WTC11 (cell line): ENCODE measurements at regions not wholly inside any gene's neighbourhood (a gene's known extent, or its start where the extent isn't known, plus 50 kb on each side); places are given as distances from the start of the nearest gene placed in this dataset.

ENCODE experiments used
- ATAC-seq: fragments of 200-7000 bp; cut with Tn5 transposase; 2 replicates; pipeline ENCODE4 v1.10.0; 2021; ENCODE audit warnings: mild to moderate bottlenecking, moderate library complexity
- CTCF ChIA-PET: fragments of 300-600 bp; sonication (Branson Sonifier 250); formaldehyde crosslinking; loops from one replicate; lab custom pipeline; 2021; ENCODE audit warnings: antibody characterized with exemption; lab: Charles Lee
- POLR2A ChIA-PET: fragments of 350-600 bp; sonication (Branson Sonifier 250); formaldehyde crosslinking; loops from one replicate; lab custom pipeline; 2021; ENCODE audit warnings: antibody characterized with exemption; lab: Charles Lee
- DNase-seq: peaks from one replicate; pipeline ENCODE4 v3.0.0; 2021; ENCODE audit warnings: low spot score
- H3K27ac Mint-ChIP-seq: 2 replicates; pipeline ENCODE4 v1.8.0; 2021; ENCODE audit warnings: mixed read lengths
- H3K27me3 Mint-ChIP-seq: 2 replicates; pipeline ENCODE4 v1.8.0; 2021; ENCODE audit warnings: low read depth, mild to moderate bottlenecking, moderate library complexity, mixed read lengths
- H3K36me3 Mint-ChIP-seq: 2 replicates; pipeline ENCODE4 v1.8.0; 2021; ENCODE audit warnings: mixed read lengths
- H3K4me1 Mint-ChIP-seq: 2 replicates; pipeline ENCODE4 v1.8.0; 2022; ENCODE audit warnings: mixed read lengths
- H3K4me3 Mint-ChIP-seq: 2 replicates; pipeline ENCODE4 v1.8.0; 2021; ENCODE audit warnings: mild to moderate bottlenecking, moderate library complexity, mixed read lengths
- H3K9me3 Mint-ChIP-seq: 2 replicates; pipeline ENCODE4 v1.8.0; 2021; ENCODE audit warnings: mixed read lengths
- CREB1 ChIP-seq: sonication (generic); formaldehyde crosslinking; IDR thresholded peaks from 2 replicates; pipeline ENCODE4 v1.8.0; 2023; ENCODE audit warnings: mild to moderate bottlenecking, missing genetic modification reagents
- EMX1 ChIP-seq: fragments of 250-450 bp; sonication (Bioruptor Pico); IDR thresholded peaks from 2 replicates; pipeline ENCODE4 v1.8.0; 2021; ENCODE audit warnings: mild to moderate bottlenecking
- GRHL2 ChIP-seq: fragments of 250-450 bp; sonication (Bioruptor Pico); IDR thresholded peaks from 2 replicates; pipeline ENCODE4 v1.8.0; 2022; ENCODE audit warnings: mild to moderate bottlenecking, moderate library complexity; ENCODE audit not compliant: insufficient replicate concordance, severe bottlenecking
- JAZF1 ChIP-seq: fragments of 250-450 bp; sonication (Bioruptor Pico); IDR thresholded peaks from 2 replicates; pipeline ENCODE4 v1.9.0; 2021; ENCODE audit warnings: moderate library complexity, mild to moderate bottlenecking, inconsistent platforms
- JUN ChIP-seq: sonication (generic); formaldehyde crosslinking; IDR thresholded peaks from 2 replicates; pipeline ENCODE4 v1.8.0; 2023; ENCODE audit warnings: mild to moderate bottlenecking, missing genetic modification reagents
- KAT7 ChIP-seq: sonication (generic); formaldehyde crosslinking; IDR thresholded peaks from 2 replicates; pipeline ENCODE4 v1.8.1; 2023; ENCODE audit warnings: missing genetic modification reagents, mild to moderate bottlenecking, borderline replicate concordance
- NFATC4 ChIP-seq: fragments of 250-450 bp; sonication (Bioruptor Pico); IDR thresholded peaks from 2 replicates; pipeline ENCODE4 v1.9.0; 2021; ENCODE audit warnings: mild to moderate bottlenecking
- NR3C1 ChIP-seq: sonication (generic); formaldehyde crosslinking; conservative IDR thresholded peaks from 2 replicates; pipeline ENCODE4 v1.8.1; 2023; ENCODE audit warnings: low read depth, mild to moderate bottlenecking, missing genetic modification reagents
- TCF7 ChIP-seq: sonication (generic); formaldehyde crosslinking; IDR thresholded peaks from 2 replicates; pipeline ENCODE4 v1.8.0; 2022; ENCODE audit warnings: mild to moderate bottlenecking, low read depth, missing genetic modification reagents, moderate library complexity
- TP53 ChIP-seq: sonication (generic); formaldehyde crosslinking; IDR thresholded peaks from 2 replicates; pipeline ENCODE4 v1.8.1; 2023; ENCODE audit warnings: mild to moderate bottlenecking, missing genetic modification reagents
- ZBTB21 ChIP-seq: sonication (generic); formaldehyde crosslinking; IDR thresholded peaks from 2 replicates; pipeline ENCODE4 v1.8.1; 2023; ENCODE audit warnings: mild to moderate bottlenecking, missing genetic modification reagents, borderline replicate concordance
- ZNF219 ChIP-seq: sonication (generic); formaldehyde crosslinking; IDR thresholded peaks from 2 replicates; pipeline ENCODE4 v1.8.0; 2023; ENCODE audit warnings: missing genetic modification reagents, mild to moderate bottlenecking, borderline replicate concordance
- ZNF396 ChIP-seq: fragments of 250-450 bp; sonication (Bioruptor Pico); IDR thresholded peaks from 2 replicates; pipeline ENCODE4 v1.8.0; 2021; ENCODE audit warnings: mild to moderate bottlenecking, moderate library complexity, borderline replicate concordance
- ZNF423 ChIP-seq: fragments of 250-450 bp; sonication (Bioruptor Pico); IDR thresholded peaks from 2 replicates; pipeline ENCODE4 v2.1.2; 2022; ENCODE audit warnings: mild to moderate bottlenecking, moderate library complexity
- TF ChIP-seq, protein P1 (sequence below): sonication (generic); formaldehyde crosslinking; IDR thresholded peaks from 2 replicates; pipeline ENCODE4 v1.8.0; 2022; ENCODE audit warnings: missing genetic modification reagents
- TF ChIP-seq, protein P2 (sequence below): sonication (generic); formaldehyde crosslinking; IDR thresholded peaks from 2 replicates; pipeline ENCODE4 v1.8.0; 2022; ENCODE audit warnings: mild to moderate bottlenecking, missing genetic modification reagents
- TF ChIP-seq, protein P3 (sequence below): sonication (generic); formaldehyde crosslinking; IDR thresholded peaks from 2 replicates; pipeline ENCODE4 v1.8.1; 2023; ENCODE audit warnings: mild to moderate bottlenecking, missing genetic modification reagents
- TF ChIP-seq, protein P4 (sequence below): fragments of 200-600 bp; IDR thresholded peaks from 2 replicates; pipeline ENCODE4 v1.8.0; 2022; ENCODE audit warnings: antibody characterized with exemption
- TF ChIP-seq, protein P5 (sequence below): sonication (generic); formaldehyde crosslinking; IDR thresholded peaks from 2 replicates; pipeline ENCODE4 v1.8.0; 2022; ENCODE audit warnings: mild to moderate bottlenecking, missing genetic modification reagents
- TF ChIP-seq, protein P6 (sequence below): sonication (generic); formaldehyde crosslinking; IDR thresholded peaks from 2 replicates; pipeline ENCODE4 v1.8.1; 2022; ENCODE audit warnings: low read depth, mild to moderate bottlenecking, moderate library complexity, missing genetic modification reagents, borderline replicate concordance
- TF ChIP-seq, protein P7 (sequence below): sonication (generic); formaldehyde crosslinking; IDR thresholded peaks from 2 replicates; pipeline ENCODE4 v1.8.0; 2023; ENCODE audit warnings: missing genetic modification reagents
- TF ChIP-seq, protein P8 (sequence below): sonication (generic); formaldehyde crosslinking; IDR thresholded peaks from 2 replicates; pipeline ENCODE4 v1.8.1; 2022; ENCODE audit warnings: mild to moderate bottlenecking, moderate library complexity, missing genetic modification reagents
- TF ChIP-seq, protein P9 (sequence below): sonication (generic); formaldehyde crosslinking; IDR thresholded peaks from 2 replicates; pipeline ENCODE4 v1.8.0; 2022; ENCODE audit warnings: mild to moderate bottlenecking, missing genetic modification reagents

DNA sequence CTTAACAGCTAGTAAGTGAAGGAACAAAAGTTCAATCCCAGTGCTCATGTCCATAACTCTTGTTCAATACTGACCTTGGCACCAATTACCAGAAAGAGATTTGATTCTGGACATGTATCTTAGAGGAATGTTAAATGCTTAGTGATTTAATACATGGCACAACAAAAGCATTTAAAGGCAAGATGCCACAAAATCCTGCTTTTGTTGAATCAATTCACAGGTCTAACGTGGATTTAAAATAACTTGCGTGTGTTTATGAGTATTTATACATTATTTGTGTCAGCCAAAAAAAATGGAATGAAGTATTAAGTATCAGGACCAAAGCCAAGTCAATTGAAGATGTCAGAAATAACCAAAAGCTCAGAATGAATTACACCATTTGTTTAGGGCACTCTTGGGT lies 85.4 kb upstream of the GIMD1 start (continued):
- TF ChIP-seq, protein P1, sequence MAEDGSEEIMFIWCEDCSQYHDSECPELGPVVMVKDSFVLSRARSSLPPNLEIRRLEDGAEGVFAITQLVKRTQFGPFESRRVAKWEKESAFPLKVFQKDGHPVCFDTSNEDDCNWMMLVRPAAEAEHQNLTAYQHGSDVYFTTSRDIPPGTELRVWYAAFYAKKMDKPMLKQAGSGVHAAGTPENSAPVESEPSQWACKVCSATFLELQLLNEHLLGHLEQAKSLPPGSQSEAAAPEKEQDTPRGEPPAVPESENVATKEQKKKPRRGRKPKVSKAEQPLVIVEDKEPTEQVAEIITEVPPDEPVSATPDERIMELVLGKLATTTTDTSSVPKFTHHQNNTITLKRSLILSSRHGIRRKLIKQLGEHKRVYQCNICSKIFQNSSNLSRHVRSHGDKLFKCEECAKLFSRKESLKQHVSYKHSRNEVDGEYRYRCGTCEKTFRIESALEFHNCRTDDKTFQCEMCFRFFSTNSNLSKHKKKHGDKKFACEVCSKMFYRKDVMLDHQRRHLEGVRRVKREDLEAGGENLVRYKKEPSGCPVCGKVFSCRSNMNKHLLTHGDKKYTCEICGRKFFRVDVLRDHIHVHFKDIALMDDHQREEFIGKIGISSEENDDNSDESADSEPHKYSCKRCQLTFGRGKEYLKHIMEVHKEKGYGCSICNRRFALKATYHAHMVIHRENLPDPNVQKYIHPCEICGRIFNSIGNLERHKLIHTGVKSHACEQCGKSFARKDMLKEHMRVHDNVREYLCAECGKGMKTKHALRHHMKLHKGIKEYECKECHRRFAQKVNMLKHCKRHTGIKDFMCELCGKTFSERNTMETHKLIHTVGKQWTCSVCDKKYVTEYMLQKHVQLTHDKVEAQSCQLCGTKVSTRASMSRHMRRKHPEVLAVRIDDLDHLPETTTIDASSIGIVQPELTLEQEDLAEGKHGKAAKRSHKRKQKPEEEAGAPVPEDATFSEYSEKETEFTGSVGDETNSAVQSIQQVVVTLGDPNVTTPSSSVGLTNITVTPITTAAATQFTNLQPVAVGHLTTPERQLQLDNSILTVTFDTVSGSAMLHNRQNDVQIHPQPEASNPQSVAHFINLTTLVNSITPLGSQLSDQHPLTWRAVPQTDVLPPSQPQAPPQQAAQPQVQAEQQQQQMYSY (CRISPR knock-in tag), result no peak
- TF ChIP-seq EMX1 (CRISPR knock-in tag) (no peak), GRHL2 (CRISPR knock-in tag) (no peak), TCF7 (CRISPR knock-in tag) (no peak)
- TF ChIP-seq, protein P2, sequence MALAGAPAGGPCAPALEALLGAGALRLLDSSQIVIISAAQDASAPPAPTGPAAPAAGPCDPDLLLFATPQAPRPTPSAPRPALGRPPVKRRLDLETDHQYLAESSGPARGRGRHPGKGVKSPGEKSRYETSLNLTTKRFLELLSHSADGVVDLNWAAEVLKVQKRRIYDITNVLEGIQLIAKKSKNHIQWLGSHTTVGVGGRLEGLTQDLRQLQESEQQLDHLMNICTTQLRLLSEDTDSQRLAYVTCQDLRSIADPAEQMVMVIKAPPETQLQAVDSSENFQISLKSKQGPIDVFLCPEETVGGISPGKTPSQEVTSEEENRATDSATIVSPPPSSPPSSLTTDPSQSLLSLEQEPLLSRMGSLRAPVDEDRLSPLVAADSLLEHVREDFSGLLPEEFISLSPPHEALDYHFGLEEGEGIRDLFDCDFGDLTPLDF (CRISPR knock-in tag), result no peak
- TF ChIP-seq, protein P3, sequence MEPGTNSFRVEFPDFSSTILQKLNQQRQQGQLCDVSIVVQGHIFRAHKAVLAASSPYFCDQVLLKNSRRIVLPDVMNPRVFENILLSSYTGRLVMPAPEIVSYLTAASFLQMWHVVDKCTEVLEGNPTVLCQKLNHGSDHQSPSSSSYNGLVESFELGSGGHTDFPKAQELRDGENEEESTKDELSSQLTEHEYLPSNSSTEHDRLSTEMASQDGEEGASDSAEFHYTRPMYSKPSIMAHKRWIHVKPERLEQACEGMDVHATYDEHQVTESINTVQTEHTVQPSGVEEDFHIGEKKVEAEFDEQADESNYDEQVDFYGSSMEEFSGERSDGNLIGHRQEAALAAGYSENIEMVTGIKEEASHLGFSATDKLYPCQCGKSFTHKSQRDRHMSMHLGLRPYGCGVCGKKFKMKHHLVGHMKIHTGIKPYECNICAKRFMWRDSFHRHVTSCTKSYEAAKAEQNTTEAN (CRISPR knock-in tag), result no peak

DNA sequence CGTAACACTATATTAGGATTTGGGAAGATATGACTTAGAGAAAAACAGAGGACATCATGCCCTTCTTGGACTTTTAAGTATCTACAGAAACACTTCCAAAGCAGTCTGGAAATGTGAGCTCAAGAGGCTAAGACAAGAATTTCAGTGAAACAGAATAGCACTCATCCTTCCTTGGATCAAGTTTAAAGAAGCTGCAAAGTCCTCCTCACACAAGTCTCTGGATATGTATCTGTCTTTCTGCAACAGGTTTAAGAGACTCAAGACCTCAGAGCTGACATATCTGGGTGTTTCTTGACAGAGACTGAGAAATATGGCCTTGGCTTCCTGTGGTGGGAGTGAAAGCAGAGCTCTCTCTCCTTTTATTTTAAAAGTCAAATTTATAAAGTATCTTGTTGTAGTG lies 82.5 kb upstream of the GIMD1 start:
- POLR2A ChIA-PET, result no interaction called here
- H3K4me3 Mint-ChIP-seq, result no peak overlapping the region
- CTCF ChIA-PET, result no interaction called here
- no peaks in the 10 kb centered on the region; the same call in 1 of the 2 replicates for H3K27me3 Mint-ChIP-seq
- TF ChIP-seq ZNF423, result no peak
- TF ChIP-seq, protein P4, sequence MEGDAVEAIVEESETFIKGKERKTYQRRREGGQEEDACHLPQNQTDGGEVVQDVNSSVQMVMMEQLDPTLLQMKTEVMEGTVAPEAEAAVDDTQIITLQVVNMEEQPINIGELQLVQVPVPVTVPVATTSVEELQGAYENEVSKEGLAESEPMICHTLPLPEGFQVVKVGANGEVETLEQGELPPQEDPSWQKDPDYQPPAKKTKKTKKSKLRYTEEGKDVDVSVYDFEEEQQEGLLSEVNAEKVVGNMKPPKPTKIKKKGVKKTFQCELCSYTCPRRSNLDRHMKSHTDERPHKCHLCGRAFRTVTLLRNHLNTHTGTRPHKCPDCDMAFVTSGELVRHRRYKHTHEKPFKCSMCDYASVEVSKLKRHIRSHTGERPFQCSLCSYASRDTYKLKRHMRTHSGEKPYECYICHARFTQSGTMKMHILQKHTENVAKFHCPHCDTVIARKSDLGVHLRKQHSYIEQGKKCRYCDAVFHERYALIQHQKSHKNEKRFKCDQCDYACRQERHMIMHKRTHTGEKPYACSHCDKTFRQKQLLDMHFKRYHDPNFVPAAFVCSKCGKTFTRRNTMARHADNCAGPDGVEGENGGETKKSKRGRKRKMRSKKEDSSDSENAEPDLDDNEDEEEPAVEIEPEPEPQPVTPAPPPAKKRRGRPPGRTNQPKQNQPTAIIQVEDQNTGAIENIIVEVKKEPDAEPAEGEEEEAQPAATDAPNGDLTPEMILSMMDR, result no peak
- no peak for TF ChIP-seq ZBTB21 (CRISPR knock-in tag)
- no peak for TF ChIP-seq TP53 (CRISPR knock-in tag)
- no peak for TF ChIP-seq KAT7 (CRISPR knock-in tag)
- TF ChIP-seq JAZF1 (CRISPR knock-in tag), result no peak
- TF ChIP-seq, protein P5, sequence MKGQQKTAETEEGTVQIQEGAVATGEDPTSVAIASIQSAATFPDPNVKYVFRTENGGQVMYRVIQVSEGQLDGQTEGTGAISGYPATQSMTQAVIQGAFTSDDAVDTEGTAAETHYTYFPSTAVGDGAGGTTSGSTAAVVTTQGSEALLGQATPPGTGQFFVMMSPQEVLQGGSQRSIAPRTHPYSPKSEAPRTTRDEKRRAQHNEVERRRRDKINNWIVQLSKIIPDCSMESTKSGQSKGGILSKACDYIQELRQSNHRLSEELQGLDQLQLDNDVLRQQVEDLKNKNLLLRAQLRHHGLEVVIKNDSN (CRISPR knock-in tag), result no peak
- TF ChIP-seq JUN (CRISPR knock-in tag), result no peak
- no peak for TF ChIP-seq ZNF396
- TF ChIP-seq, protein P6, sequence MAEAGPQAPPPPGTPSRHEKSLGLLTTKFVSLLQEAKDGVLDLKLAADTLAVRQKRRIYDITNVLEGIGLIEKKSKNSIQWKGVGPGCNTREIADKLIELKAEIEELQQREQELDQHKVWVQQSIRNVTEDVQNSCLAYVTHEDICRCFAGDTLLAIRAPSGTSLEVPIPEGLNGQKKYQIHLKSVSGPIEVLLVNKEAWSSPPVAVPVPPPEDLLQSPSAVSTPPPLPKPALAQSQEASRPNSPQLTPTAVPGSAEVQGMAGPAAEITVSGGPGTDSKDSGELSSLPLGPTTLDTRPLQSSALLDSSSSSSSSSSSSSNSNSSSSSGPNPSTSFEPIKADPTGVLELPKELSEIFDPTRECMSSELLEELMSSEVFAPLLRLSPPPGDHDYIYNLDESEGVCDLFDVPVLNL, result no peak
- TF ChIP-seq, protein P7, sequence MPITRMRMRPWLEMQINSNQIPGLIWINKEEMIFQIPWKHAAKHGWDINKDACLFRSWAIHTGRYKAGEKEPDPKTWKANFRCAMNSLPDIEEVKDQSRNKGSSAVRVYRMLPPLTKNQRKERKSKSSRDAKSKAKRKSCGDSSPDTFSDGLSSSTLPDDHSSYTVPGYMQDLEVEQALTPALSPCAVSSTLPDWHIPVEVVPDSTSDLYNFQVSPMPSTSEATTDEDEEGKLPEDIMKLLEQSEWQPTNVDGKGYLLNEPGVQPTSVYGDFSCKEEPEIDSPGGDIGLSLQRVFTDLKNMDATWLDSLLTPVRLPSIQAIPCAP (CRISPR knock-in tag), result no peak
- TF ChIP-seq NFATC4, result no peak
- TF ChIP-seq, protein P8, sequence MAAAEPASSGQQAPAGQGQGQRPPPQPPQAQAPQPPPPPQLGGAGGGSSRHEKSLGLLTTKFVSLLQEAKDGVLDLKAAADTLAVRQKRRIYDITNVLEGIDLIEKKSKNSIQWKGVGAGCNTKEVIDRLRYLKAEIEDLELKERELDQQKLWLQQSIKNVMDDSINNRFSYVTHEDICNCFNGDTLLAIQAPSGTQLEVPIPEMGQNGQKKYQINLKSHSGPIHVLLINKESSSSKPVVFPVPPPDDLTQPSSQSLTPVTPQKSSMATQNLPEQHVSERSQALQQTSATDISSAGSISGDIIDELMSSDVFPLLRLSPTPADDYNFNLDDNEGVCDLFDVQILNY (CRISPR knock-in tag), result no peak
- no peak for TF ChIP-seq NR3C1 (CRISPR knock-in tag)
- TF ChIP-seq CREB1, result no peak
- TF ChIP-seq ZNF219 (CRISPR knock-in tag), result no peak
- TF ChIP-seq, protein P9, sequence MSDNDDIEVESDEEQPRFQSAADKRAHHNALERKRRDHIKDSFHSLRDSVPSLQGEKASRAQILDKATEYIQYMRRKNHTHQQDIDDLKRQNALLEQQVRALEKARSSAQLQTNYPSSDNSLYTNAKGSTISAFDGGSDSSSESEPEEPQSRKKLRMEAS, result no peak
- no peak overlapping the region for H3K27ac Mint-ChIP-seq
- H3K9me3 Mint-ChIP-seq, result peaks cover 14% of the 10 kb centered on the region
- peaks cover 10% of the 10 kb centered on the region for H3K36me3 Mint-ChIP-seq
- no peak for DNase-seq
- ATAC-seq, result no peak
- H3K4me1 Mint-ChIP-seq, result no peaks in the 10 kb centered on the region
